HepG2 (cell line): ENCODE measurements at regions not wholly inside any gene's neighbourhood (a gene's known extent, or its start where the extent isn't known, plus 50 kb on each side); places are given as distances from the start of the nearest gene placed in this dataset.
A peak's percentile ranks its signal among the peaks of the same experiment; 100 is the strongest.

Experiments used
- AHDC1 ChIP-seq: sonication (generic); formaldehyde crosslinking; IDR thresholded peaks from 2 replicates; pipeline ENCODE4 v1.5.1; 2020; ENCODE audit warnings: mild to moderate bottlenecking, missing genetic modification reagents, borderline replicate concordance
- GATAD2A ChIP-seq: IDR thresholded peaks from 2 replicates; pipeline ENCODE4 v1.6.1; 2016
- KDM4B ChIP-seq: sonication (generic); formaldehyde crosslinking; IDR thresholded peaks from 2 replicates; pipeline ENCODE4 v1.4.0; 2020; ENCODE audit warnings: missing genetic modification reagents
- MNT ChIP-seq: fragments of 450-650 bp; IDR thresholded peaks from 2 replicates; pipeline ENCODE4 v1.6.1; 2016
- RBAK ChIP-seq: sonication (generic); formaldehyde crosslinking; IDR thresholded peaks from 2 replicates; pipeline ENCODE4 v1.5.1; 2020; ENCODE audit warnings: mild to moderate bottlenecking, missing genetic modification reagents
- ZC3H13 ChIP-seq: sonication (generic); formaldehyde crosslinking; IDR thresholded peaks from 2 replicates; pipeline ENCODE4 v1.8.1; 2023; ENCODE audit warnings: mild to moderate bottlenecking, missing genetic modification reagents, moderate library complexity
- ZNF230 ChIP-seq: sonication (generic); formaldehyde crosslinking; IDR thresholded peaks from 2 replicates; pipeline ENCODE4 v1.4.0; 2020; ENCODE audit warnings: mild to moderate bottlenecking, missing genetic modification reagents
- ZNF816 ChIP-seq: sonication (generic); formaldehyde crosslinking; IDR thresholded peaks from 2 replicates; pipeline ENCODE4 v1.8.0; 2022; ENCODE audit warnings: missing genetic modification reagents, mild to moderate bottlenecking, borderline replicate concordance
- ZUFSP ChIP-seq: sonication (generic); formaldehyde crosslinking; IDR thresholded peaks from 2 replicates; pipeline ENCODE4 v1.9.0; 2021; ENCODE audit warnings: missing genetic modification reagents, mild to moderate bottlenecking, borderline replicate concordance
- TF ChIP-seq, protein P1 (sequence below): sonication (generic); formaldehyde crosslinking; conservative IDR thresholded peaks from 2 replicates; pipeline ENCODE4 v1.4.0; 2020; ENCODE audit warnings: missing genetic modification reagents
- TF ChIP-seq, protein P2 (sequence below): fragments of 450-650 bp; IDR thresholded peaks from 2 replicates; pipeline ENCODE4 v1.6.1; 2017
- TF ChIP-seq, protein P3 (sequence below): sonication (generic); formaldehyde crosslinking; IDR thresholded peaks from 2 replicates; pipeline ENCODE4 v1.8.0; 2023; ENCODE audit warnings: mild to moderate bottlenecking, missing genetic modification reagents

DNA sequence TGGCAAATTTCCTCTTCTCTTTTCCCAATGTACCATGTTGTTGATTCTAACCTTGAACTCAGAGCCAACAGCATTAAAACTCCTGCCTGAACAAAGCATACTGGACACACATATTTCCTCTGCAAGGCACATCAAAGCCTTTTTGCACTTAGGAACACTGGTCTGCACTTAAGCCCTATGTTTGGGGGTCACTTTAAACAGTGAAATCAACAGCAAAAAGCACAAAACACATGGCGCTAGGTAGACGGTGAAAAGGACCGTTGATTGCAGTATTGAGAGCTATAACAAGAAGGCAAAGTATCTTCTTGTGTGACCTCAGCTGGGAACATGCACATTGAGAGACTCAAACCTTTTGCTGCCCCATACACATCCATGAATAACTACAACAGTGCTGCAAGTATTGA, 83.9 kb upstream of the SH3BP4 start (continued):
- TF ChIP-seq AHDC1 (CRISPR knock-in tag): peak; percentile 100
- peak; percentile 95 for TF ChIP-seq GATAD2A (CRISPR knock-in tag)
- TF ChIP-seq, protein P1, sequence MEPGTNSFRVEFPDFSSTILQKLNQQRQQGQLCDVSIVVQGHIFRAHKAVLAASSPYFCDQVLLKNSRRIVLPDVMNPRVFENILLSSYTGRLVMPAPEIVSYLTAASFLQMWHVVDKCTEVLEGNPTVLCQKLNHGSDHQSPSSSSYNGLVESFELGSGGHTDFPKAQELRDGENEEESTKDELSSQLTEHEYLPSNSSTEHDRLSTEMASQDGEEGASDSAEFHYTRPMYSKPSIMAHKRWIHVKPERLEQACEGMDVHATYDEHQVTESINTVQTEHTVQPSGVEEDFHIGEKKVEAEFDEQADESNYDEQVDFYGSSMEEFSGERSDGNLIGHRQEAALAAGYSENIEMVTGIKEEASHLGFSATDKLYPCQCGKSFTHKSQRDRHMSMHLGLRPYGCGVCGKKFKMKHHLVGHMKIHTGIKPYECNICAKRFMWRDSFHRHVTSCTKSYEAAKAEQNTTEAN (CRISPR knock-in tag): peak; percentile 94
- no peak for TF ChIP-seq ZC3H13
- TF ChIP-seq ZNF816 (CRISPR knock-in tag): peak; percentile 86; the same call in 1 of the 2 replicates
- peak; percentile 49; the same call in 1 of the 2 replicates for TF ChIP-seq MNT
- TF ChIP-seq KDM4B (CRISPR knock-in tag): no peak; the same call in 1 of the 2 replicates
- TF ChIP-seq RBAK (CRISPR knock-in tag): no peak
- TF ChIP-seq ZNF230 (CRISPR knock-in tag): no peak
- TF ChIP-seq, protein P2, sequence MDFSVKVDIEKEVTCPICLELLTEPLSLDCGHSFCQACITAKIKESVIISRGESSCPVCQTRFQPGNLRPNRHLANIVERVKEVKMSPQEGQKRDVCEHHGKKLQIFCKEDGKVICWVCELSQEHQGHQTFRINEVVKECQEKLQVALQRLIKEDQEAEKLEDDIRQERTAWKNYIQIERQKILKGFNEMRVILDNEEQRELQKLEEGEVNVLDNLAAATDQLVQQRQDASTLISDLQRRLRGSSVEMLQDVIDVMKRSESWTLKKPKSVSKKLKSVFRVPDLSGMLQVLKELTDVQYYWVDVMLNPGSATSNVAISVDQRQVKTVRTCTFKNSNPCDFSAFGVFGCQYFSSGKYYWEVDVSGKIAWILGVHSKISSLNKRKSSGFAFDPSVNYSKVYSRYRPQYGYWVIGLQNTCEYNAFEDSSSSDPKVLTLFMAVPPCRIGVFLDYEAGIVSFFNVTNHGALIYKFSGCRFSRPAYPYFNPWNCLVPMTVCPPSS: no peak
- TF ChIP-seq ZUFSP (CRISPR knock-in tag): no peak
- TF ChIP-seq, protein P3, sequence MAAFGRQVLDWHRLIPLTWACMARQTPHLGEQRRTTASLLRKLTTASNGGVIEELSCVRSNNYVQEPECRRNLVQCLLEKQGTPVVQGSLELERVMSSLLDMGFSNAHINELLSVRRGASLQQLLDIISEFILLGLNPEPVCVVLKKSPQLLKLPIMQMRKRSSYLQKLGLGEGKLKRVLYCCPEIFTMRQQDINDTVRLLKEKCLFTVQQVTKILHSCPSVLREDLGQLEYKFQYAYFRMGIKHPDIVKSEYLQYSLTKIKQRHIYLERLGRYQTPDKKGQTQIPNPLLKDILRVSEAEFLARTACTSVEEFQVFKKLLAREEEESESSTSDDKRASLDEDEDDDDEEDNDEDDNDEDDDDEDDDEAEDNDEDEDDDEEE (CRISPR knock-in tag): no peak
